ENCODE measurements at regions not wholly inside any gene's neighbourhood (a gene's known extent, or its start where the extent isn't known, plus 50 kb on each side); places are given as distances from the start of the nearest gene placed in this dataset.

DNA sequence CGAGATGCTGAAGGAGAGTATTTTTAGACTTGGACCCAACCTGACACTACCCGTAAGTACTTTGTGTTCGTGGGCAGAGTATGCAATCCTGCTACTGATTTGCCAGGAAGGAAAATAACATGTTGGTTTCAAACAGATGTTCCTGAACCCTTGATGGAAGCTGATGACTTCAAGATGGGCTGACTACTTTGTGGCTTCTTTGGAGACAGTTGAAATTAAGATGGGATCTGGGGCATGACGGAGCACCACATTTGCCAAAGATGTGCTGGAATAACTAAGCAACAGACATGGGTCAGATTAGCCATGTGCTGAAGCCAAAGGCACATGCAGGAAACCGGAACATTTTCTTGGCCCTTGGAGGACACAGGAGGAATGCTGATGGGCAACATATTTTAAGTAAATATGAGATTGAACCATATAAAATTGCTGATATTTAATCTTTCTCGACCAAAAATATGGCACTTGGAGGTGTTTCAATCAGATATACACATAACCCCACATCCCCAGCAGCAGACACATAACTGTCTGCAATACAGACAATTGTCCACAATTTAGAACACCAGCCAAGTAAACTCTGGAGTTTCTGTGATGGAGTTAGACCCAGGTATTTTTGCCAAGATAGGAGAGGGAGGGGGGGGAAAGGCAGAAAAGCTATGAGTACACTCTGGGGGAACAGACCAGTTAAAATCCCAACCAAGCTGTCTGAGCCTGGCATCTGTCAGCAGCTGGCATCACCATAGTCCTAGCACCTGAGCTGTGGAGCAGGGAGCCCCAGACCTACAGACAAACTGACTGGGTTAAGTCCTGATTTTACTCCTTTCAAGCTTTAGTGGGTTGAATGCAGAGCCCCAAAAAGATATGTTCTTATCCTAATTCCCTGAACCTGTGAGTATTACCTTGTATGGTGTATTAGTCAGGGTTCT lies 329.4 kb upstream of the CDH5 start:
- Histone ChIP-seq H3K79me2 (ENCODE audit: insufficient read depth, low read length) (no peaks in the 10 kb centered on the region), H3K4me2 (ENCODE audit: low read depth, low read length) (no peak overlapping the region), H3K36me3 (replicated peaks in 1 of 2; ENCODE audit: control insufficient read depth in 1 of 2, insufficient read depth in 2 of 2, low read length in 2 of 2) (no peaks in the 10 kb centered on the region), H3K27ac (ENCODE audit: extremely low read length, insufficient read depth, low read length) (no peak overlapping the region), H3K27me3 (ENCODE audit: control insufficient read depth in 1 of 2, insufficient read depth in 2 of 2, low read length in 2 of 2) (no peaks in the 10 kb centered on the region), H4K20me1 (ENCODE audit: insufficient read depth, low read length) (no peaks in the 10 kb centered on the region), H3K9ac (ENCODE audit: insufficient read depth, low read depth, low read length) (no peak overlapping the region), H3K9me3 (ENCODE audit: low read length) (no peaks in the 10 kb centered on the region), H3K4me3 (replicated peaks in 1 of 3; ENCODE audit: insufficient read depth in 1 of 3, low read depth in 2 of 3, low read length in 3 of 3) (no peak overlapping the region), H3K4me1 (ENCODE audit: insufficient read depth, low read length) (no peaks in the 10 kb centered on the region), H2AFZ (ENCODE audit: low read length) (no peak overlapping the region)
- 29% methylated on average over 6 of the region's 6 CpGs for WGBS (ENCODE audit: low lambda C conversion rate)
- DNase-seq (ENCODE audit: low spot score) (no peak), FAIRE-seq (no peak), ATAC-seq (no peak)
- in situ Hi-C loops (cut with HindIII; ENCODE audit: extremely low pct_ligation_motif_present, low pct_unique_long_range_greater_than_20kb), result no loop called here
- ChIA-PET POLR2A (no interaction called here), CTCF (ENCODE audit: low intra/inter-chr PET ratio, low total read pairs) (no interaction called here)
- no TSS peak for BruUV-seq (replicated peaks)
- TF ChIP-seq, protein P1, sequence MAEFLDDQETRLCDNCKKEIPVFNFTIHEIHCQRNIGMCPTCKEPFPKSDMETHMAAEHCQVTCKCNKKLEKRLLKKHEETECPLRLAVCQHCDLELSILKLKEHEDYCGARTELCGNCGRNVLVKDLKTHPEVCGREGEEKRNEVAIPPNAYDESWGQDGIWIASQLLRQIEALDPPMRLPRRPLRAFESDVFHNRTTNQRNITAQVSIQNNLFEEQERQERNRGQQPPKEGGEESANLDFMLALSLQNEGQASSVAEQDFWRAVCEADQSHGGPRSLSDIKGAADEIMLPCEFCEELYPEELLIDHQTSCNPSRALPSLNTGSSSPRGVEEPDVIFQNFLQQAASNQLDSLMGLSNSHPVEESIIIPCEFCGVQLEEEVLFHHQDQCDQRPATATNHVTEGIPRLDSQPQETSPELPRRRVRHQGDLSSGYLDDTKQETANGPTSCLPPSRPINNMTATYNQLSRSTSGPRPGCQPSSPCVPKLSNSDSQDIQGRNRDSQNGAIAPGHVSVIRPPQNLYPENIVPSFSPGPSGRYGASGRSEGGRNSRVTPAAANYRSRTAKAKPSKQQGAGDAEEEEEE (CRISPR knock-in tag; IDR thresholded peaks at IDR 0.05; ENCODE audit: borderline replicate concordance), result no peak
- TF ChIP-seq, protein P2, sequence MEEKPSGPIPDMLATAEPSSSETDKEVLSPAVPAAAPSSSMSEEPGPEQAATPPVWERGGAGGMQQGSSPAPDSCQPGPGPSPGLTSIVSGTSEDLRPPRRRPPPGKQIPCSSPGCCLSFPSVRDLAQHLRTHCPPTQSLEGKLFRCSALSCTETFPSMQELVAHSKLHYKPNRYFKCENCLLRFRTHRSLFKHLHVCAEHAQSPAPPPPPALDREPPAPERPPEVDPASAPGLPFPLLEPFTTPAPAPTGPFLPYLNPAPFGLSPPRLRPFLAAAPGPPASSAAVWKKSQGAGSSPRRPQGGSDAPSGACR (CRISPR knock-in tag; IDR thresholded peaks at IDR 0.05), result no peak
- TF ChIP-seq IKZF1 (IDR thresholded peaks at IDR 0.05) (no peak), NR2F6 (IDR thresholded peaks at IDR 0.05) (no peak), NR2F6 (CRISPR knock-in tag; IDR thresholded peaks at IDR 0.05) (no peak), PTBP1 (IDR thresholded peaks at IDR 0.05; ENCODE audit: low read depth, low read length, poor library complexity, severe bottlenecking) (no peak), FOSL2 (CRISPR knock-in tag; IDR thresholded peaks at IDR 0.05) (no peak), ZNF501 (CRISPR knock-in tag; IDR thresholded peaks at IDR 0.05) (no peak), KDM4B (CRISPR knock-in tag; IDR thresholded peaks at IDR 0.05) (no peak), XBP1 (CRISPR knock-in tag; IDR thresholded peaks at IDR 0.05) (no peak), ERF (CRISPR knock-in tag; IDR thresholded peaks at IDR 0.05) (no peak), MZF1 (CRISPR knock-in tag; IDR thresholded peaks at IDR 0.05; ENCODE audit: borderline replicate concordance) (no peak), ZFP36L1 (CRISPR knock-in tag; IDR thresholded peaks at IDR 0.05) (no peak), GZF1 (CRISPR knock-in tag; IDR thresholded peaks at IDR 0.05) (no peak), ZNF264 (CRISPR knock-in tag; IDR thresholded peaks at IDR 0.05) (no peak)
- TF ChIP-seq, protein P3, sequence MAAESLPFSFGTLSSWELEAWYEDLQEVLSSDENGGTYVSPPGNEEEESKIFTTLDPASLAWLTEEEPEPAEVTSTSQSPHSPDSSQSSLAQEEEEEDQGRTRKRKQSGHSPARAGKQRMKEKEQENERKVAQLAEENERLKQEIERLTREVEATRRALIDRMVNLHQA (CRISPR knock-in tag; IDR thresholded peaks at IDR 0.05), result no peak
- intact Hi-C loops (cut with micrococcal nuclease; ENCODE audit: unreplicated experiment), result no loop called here
